HEK293 (cell line): ENCODE measurements at regions not wholly inside any gene's neighbourhood (a gene's known extent, or its start where the extent isn't known, plus 50 kb on each side); places are given as distances from the start of the nearest gene placed in this dataset.

ENCODE experiments used
- CTCF ChIP-seq: fragments of 450-650 bp; formaldehyde crosslinking; IDR thresholded peaks from 2 replicates; pipeline ENCODE4 v1.5.1; 2016; ENCODE audit warnings: missing biosample characterization, missing genetic modification characterization
- ZEB2 ChIP-seq: fragments of 450-650 bp; formaldehyde crosslinking; IDR thresholded peaks from 2 replicates; pipeline ENCODE4 v1.5.1; 2016; ENCODE audit warnings: missing biosample characterization, missing genetic modification characterization

- TF ChIP-seq CTCF (tag by site-specific recombination) (no peak), ZEB2 (no peak)
Observed at GRCh38 chr6:170157567-170158218, 133.2 kb downstream of the DLL1 start.
